GM19023 (cell line): ENCODE measurements at regions not wholly inside any gene's neighbourhood (a gene's known extent, or its start where the extent isn't known, plus 50 kb on each side); places are given as distances from the start of the nearest gene placed in this dataset.

ENCODE experiments used
- ATAC-seq: cut with Tn5 transposase; IDR thresholded peaks from one replicate; pipeline ENCODE4 v1.9.1; 2021; ENCODE audit warnings: mild to moderate bottlenecking, moderate library complexity; ENCODE audit not compliant: unreplicated experiment

DNA sequence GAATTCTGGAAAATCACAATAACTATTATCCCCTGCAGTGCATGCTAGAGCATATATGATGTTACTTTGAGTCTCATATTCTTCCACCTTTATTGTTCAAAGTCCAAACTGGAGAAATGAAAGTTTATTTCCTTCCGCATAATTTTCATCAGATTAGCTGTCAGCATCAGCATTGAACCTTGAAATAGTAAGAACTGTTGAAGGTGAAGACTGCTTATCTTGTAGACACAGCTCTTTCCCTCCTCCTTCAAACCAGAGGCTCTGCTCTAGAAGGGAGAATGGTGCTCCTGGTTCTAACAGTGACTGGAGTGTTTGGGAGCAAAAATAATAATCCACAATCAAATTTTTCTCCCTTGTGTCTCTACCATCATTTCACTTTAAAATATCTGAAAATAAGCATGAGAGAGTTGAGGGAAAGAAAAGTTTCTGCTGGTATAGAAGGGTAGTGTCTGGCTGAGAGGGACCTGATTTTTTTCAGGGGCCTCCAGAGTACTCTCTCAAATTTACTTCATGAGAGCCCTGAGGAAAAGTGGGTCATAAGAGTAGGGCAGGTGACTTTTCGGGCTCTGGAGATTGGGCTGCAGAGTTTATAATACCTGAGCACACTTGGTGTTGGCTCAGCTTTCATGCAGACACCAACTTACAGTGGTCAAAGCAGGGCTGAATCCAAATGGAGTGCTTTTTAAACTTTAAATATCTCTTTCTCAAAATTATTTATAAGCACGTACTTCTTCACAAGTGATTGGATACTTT, 170.4 kb downstream of the ZDHHC21 start:
- ATAC-seq, result no peak

DNA sequence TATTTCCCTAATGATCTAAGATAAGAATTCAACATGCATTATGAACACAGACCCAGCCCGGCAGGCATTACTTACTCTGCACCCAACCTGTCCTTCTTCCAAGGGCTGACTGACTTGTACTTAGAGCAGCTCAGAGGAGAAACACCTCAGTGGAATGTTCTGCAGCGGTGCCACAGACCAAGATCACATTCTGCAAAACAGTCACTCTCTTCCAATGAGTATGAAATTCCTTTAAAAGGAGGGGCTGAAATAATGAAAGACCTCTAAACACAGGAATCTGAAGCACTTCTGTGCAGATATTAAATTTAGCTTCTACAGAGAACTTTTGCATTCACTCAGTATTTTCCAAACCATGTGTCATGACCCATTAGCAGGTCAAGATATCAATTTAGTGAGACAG, 172.9 kb downstream of the ZDHHC21 start:
- ATAC-seq, result no peak

DNA sequence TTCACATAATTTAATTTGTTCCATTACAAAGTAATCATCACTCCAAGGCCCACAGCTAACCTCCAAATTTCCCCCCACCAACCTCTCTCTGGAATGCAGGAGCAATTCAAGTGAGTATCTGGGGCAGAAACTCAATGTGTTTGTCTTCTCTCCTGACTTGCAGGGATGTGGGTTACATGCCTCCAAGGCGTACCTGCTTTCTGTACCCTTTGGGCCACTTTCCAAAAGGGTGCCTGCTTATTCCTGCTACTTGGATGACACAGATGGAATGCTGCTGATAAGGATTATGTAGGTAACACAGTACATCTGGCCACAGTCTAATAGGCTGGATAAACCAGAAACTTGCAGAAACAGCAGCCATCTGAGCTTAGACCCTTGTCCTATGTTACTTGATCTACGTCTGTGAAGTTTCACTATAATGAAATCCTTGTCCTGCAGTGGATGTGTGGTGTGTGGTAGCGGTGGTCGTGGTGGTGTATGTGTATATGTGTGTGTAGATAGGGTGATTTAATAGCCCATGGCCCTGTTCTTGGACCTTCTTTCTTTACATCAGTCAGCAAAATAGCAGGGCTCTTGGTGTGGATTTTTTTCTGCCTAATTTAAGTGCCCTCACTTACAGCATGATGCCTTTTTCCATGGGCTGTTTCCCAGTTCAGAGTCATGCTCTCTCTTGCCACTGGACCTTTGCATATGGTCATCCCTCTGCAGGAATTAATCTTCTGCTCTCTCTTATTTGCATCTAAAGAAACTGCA, 175.9 kb downstream of the ZDHHC21 start:
- no peak for ATAC-seq

DNA sequence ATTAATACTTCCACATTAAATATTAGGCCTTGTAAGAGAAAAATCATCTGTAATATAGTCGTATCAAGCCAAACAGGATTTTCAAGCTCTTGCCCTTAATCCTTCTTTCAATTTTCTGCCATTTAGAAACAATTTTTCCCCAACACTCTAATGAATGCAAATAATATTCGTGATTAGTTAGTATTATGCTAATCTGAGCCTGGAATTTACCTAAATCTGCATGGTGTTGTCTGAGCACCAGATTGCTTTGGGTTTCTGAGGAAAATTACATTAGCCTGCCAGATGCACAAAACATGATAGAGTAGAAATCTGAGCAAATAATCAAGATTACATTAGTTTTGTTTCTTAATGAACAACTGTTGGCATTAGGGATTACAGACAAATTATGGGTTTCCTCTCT, 176.6 kb downstream of the ZDHHC21 start:
- ATAC-seq, result no peak

DNA sequence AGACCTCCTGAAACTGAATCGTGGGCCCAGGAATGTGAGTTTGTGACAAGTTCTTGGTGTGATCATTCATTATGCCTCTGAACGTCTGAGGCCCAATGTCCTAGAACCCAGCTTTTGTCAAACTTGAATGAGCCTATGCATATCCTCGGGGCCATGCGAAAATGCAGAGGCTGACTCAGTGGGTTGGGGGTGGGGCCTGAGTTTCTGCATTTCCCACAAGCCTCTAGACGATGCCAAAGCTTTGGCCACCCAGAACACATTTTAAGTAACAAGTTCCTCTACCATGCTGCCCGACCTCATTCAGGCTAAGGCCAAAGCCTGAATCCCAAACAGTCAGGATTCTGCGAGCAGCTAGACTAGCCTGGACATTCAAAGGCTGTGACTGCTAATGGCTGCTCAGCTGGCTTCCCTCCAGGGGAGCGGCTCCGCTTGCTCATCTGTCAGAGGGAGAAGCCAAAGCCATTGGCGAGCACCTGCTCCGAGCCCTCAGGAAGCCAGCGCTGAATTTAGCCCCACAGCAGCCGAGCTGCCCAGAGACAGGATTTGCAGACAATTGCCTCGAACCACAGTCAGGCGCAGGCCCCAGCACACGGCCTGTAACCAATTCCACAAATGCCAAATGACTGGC, 177.5 kb downstream of the ZDHHC21 start:
- no peak for ATAC-seq

DNA sequence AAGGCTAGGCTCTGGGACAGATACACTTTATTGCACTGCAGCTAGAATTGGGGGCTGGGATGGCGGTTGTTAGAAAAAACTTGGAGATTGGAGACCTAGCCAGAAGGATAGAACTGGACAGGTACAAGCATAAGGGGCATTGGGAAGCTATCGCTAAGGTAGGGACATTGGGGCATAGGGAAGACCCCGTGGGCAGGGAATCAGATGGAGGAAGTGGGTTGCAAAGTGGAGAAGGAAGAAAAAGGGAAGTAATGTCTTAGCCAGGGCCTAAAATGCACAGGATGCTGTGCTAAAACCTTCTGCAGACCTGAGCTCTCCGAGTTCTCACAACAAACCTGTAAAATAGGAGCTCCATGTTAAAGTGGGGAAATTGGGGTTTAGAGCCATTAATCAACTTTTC, 178.2 kb downstream of the ZDHHC21 start:
- no peak for ATAC-seq

DNA sequence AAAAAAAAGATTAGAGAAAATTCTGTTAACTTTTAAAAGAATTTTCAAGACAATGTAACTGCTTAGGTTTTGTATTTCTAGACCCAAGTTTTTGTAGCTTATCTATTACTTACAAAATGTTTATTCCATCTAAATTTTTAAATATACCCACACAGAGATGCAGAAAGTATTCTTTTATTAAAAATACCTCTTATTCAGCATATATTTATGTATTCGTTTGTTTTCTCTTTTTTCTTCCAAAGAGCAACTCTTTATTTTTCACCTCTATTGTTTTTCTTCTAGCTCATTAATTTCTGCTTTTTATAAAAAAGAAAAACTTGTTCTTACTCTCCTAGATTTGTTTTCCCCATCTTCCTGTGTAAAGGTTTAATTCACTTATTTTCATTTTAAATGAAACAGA, 180.3 kb downstream of the ZDHHC21 start:
- ATAC-seq, result no peak

DNA sequence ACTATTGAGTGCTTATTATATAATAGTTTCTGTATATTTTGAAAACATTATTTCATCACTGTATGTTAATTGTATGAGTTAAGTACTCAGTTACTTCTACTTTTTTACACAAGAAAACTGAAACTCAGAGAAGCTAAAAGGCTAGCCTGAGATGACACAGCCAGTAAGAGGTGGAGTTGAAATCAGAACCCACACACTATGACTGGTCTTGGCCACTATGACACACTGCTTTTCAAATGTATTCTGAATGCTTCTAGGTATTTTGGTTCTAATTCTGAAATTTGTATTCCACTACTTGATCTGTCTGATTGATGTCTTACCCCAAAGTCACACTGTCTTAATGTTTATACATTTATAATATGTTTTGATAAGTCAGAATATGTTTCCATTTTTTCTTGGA, 181.8 kb downstream of the ZDHHC21 start:
- no peak for ATAC-seq

DNA sequence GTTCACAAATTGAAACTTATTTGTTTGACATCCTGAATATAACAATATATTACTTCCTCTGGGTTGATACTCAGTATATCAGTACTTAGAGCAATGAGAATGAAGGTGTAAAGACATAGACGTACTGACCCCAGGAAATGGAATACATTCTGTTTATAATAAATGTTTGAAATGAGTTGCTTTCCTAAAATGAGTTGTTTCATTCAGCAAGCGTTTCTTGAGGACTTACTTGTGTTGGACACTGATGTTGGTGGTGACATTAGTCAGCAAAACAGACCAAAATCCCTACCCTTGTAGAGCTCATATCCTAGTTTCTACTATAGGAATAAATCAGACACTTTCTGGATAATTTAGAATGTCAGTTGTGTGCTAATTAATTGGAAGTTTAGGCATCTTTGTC, 184.3 kb downstream of the ZDHHC21 start:
- ATAC-seq, result no peak

DNA sequence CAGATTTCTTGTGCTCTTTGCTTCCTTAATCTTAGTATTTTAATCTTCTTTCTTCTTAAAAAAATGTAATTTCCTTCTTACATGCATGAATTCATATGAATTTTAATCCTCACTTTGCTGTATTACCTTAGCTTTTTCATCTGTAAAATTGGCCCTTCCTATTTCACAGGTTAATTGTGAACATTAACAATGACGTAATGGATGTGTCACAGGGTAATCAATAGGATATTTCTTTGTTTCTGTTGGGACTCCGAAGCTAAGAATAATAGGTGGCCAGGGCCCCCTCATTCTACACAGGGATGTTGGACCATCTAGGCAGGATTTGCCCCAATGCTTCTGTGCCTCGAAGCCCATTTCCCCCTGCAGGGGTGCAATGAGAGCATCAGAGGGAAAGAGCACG, 187.4 kb upstream of the NFIB start:
- no peak for ATAC-seq

DNA sequence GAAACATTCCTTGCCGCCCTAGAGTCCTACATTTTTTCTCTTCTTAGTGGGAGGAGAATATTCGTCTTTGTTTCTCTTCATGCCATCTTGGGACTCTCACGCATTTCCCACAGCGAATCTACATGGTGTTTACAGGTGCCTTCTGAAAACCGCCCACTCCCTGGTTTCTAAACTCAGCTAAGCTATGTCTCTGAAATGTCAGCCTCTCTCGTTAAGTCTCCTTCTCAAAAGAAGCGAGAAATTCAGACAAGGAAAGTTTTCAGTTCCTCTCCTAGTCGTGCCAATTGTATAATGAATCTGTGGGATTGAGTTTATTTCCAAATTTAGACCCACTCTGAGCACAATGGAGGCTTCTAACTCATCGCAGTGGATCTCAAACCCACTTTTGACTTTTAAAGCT, 186.8 kb upstream of the NFIB start:
- ATAC-seq, result no peak

DNA sequence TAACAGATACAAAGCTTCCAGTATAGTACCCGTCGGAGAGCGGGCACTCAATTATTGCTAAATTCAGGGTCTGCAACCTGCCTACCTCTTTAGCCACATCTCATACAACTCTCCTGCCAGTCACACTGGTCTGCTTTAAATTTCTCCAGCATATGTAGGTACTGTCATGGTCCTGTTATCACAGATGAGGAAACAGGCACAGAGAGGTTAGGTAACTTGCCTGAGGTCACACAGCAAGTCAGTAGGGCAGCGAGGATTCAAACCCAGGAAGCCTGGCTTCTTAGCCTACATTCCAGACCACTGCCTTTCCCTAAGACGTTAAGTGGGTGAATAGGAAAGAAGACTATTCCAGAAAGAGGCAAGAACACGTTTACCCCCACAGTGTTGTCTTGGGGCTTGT, 186.0 kb upstream of the NFIB start:
- ATAC-seq, result no peak

DNA sequence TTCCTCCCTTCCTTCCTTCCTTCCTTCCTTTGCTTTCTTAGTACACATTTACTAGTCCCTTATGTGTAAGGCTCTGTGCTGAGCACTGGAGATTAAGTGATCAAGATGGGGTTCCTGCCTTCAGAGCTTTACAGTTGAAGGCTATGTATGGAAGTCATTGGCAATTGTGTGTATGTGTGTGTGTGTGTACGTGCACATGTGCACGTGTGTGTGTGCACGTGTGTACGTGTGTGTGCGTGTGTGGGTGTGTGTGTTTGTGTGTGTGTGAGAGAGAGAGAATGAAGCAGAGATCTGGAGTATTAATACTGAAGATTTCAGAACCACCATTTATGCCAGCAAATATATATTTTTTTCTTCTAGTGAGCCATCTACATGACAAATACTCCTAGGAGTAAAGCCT, 184.9 kb upstream of the NFIB start:
- ATAC-seq, result no peak

DNA sequence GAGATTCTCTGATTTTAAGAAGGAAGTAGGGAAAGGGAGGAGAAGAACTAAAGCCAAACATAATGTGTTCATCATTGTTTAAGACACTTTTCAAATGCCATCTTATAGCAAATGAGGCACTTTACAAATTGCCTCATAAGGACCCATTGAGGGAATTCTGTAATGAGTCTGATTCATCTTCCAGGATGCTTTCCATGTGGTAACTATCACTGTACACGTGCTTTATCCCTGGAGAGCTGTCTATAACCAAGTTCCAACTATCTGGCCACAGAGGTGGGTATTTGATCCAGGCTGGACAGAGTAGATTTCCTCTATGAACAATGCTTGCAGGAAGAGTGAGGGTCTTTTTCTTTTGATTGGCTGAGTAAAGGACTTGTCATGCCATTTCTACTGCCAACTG, 183.5 kb upstream of the NFIB start:
- ATAC-seq, result no peak

DNA sequence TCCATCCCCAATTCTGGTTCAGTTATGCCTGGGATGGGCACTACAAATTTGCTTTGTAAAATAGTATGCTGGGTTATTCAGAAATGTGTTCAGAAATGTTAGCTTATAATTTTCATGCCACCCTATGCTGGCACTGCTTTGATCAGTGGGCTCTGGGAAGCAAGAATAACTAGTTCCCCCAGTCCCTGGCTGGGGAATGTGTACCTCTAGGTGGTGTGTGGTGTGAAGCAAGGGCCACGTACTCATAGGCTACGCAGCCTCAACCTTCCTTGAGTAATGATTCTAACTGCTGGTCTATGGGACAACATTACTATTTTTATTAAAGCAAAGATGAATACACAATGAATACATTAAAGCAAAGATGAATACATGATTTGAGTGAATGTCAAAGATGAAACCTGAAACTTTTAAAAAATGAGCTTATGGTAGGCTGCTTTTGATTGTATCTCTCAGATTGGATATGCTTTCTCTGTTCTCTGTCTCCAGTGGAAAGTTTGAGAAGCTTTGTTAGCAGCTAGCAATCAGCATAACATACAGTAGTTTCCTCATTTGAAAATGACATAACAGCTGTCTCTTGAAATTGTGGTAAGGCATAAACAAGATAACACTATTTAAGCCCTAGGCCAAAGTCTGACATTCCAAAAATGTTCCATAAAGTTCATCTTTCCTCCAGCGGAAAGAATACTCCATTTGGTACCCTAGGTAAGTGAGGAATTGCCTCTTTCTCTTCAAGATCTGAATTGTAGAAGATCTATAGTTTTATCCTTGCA, 174.7 kb upstream of the NFIB start:
- ATAC-seq, result no peak

DNA sequence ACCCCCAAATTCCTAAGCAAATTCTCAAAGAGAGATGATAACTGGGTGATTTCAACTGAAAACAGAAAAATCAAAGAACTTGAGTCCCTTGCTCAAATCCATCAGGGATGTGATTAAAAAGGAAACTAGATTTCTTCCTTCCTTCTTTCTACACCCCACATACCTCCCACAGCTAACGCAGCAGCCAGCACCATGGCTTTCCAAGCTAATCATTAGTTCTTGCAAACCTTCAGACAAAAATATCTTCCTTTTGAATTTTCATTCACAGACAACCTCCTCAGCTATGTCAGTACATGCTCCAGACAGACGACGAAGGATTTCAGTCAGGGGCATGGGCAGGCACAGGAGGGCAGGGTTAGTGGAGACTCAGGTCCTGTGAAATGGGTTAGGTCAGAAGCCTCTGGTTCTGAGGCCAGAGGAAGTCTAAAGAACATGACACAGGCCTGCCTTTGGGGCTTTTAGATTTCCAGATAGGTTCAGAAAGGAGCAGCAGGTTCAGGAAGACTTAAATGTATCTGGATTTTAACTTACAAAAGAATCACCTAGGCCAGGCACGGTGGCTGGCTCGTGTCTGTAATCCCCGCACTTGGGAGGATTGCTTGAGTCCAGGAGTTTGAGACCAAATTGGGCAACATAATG, 173.7 kb upstream of the NFIB start:
- ATAC-seq, result no peak

DNA sequence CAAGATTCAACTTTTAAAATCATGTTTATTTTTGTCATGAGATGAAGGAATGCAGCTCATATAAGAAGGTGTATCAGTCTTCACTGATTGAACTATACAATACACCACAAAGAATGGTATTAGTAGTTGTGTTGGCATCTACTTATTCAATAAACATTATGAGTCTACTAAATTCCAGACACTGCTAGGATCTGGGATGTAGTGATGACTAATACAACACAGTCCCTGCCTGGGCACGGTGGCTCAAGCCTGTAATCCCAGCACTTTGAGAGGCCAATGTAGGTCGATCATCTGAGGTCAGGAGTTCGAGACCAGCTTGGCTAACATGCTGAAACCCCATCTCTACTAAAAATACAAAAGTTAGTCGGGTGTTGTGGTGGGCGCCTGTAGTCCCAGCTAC, 171.4 kb upstream of the NFIB start:
- ATAC-seq, result no peak

DNA sequence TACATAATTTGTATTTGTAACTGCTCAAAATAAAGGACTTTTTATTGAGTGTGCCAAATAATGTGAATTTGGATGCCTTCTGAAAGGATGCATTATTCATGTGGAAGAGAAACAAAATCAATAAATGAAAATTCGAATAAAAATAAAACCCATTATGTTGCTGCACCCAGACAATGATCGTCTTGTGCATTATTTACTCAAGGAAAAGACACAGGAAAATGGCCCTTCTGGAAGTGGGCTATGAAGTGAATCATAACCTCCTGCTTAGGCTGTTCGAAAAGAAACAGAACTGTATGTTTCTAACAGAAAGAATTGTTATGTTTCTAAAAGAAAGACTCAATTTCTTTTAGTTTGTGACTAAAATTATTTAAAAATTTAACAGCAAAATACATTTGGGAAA, 168.9 kb upstream of the NFIB start:
- no peak for ATAC-seq

DNA sequence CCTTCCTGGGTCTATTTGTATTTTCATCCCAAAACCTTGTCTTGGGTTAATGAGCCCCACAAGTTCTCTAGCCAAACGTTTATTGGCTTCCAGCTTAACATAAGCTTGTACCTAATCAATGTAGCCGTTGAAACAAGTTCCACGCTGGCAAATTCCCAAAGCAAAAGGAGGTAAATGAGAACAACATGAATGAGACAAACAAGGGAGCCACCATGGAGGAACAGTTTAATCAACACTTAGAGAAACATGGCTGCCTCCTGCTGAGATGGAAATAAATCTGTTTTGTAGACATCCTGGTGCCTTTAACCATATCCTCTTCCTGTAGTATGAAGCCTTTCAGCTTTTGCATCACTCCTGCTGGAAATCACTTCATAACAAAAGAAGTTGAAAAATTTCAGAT, 166.6 kb upstream of the NFIB start:
- ATAC-seq, result no peak

DNA sequence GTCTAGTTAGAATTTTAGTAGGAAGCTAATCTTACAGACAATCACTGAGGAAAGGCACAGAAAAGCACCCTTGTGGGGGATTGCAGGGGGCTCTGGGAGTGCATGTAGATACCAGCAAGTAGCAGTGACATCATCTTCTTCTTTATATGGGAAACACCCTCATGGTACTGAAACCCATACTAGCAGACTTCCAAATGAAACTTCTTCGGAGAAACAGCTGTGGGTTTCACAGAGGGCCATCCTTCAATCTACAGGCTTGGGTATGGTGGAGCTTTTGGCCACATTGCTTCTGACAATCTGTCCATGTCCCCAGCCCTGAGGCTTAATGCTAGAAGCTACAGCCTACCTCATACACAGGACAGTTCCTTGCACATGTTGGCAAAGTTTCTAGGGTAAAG, 165.2 kb upstream of the NFIB start:
- ATAC-seq, result no peak
